Neuronal stem cell (in vitro differentiated cells): ENCODE measurements at regions not wholly inside any gene's neighbourhood (a gene's known extent, or its start where the extent isn't known, plus 50 kb on each side); places are given as distances from the start of the nearest gene placed in this dataset.
A peak's percentile ranks its signal among the peaks of the same experiment; 100 is the strongest.

Experiments used
- DNase-seq: peaks from one replicate; pipeline ENCODE4 v3.0.0-alpha.2; 2013; ENCODE audit warnings: low spot score
- H2AFZ ChIP-seq: one replicate; pipeline ENCODE4 v1.6.1; 2013; ENCODE audit warnings: mild to moderate bottlenecking, low read length, inconsistent platforms
- H2AK5ac ChIP-seq: 2 replicates; pipeline ENCODE4 v1.6.1; 2013; ENCODE audit warnings: low read depth, mild to moderate bottlenecking, inconsistent platforms, low read length, moderate library complexity, mixed read lengths
- H2BK120ac ChIP-seq: 2 replicates; pipeline ENCODE4 v1.6.1; 2013; ENCODE audit warnings: low read depth, mild to moderate bottlenecking, inconsistent platforms, low read length, moderate library complexity, mixed read lengths
- H2BK12ac ChIP-seq: one replicate; pipeline ENCODE4 v1.6.1; 2013; ENCODE audit warnings: low read length, inconsistent platforms
- H2BK15ac ChIP-seq: 2 replicates; pipeline ENCODE4 v1.6.1; 2013; ENCODE audit warnings: mild to moderate bottlenecking, low read length, inconsistent platforms, mixed read lengths
- H2BK5ac ChIP-seq: one replicate; pipeline ENCODE4 v1.6.1; 2013; ENCODE audit warnings: inconsistent platforms, mild to moderate bottlenecking, low read length, moderate library complexity
- H3K14ac ChIP-seq: one replicate; pipeline ENCODE4 v1.6.1; 2013; ENCODE audit warnings: low read length, inconsistent platforms
- H3K18ac ChIP-seq: 2 replicates; pipeline ENCODE4 v1.6.1; 2013; ENCODE audit warnings: low read length, inconsistent platforms
- H3K23ac ChIP-seq: 2 replicates; pipeline ENCODE4 v1.6.1; 2013; ENCODE audit warnings: low read depth, mild to moderate bottlenecking, mixed read lengths, low read length, inconsistent platforms; ENCODE audit not compliant: poor library complexity
- H3K27ac ChIP-seq: replicated peaks from 3 replicates; pipeline ENCODE4 v1.5.1; 2013; ENCODE audit warnings: low read length, inconsistent platforms
- H3K27me3 ChIP-seq, 3 experiments: 2 replicates each; pipeline ENCODE4 v1.6.1; 2013; ENCODE audit warnings: low read length in 3 of 3, mild to moderate bottlenecking in 2 of 3, inconsistent platforms in 1 of 3, low read depth in 1 of 3, mixed read lengths in 1 of 3, moderate library complexity in 1 of 3; ENCODE audit not compliant: control insufficient read depth in 3 of 3, insufficient read depth in 3 of 3
- H3K36me3 ChIP-seq, 2 donors: replicated peaks in 1 of 2; 2 replicates each; pipeline ENCODE4 v1.6.1; 2013; ENCODE audit warnings: low read length in 2 of 2; ENCODE audit not compliant: control insufficient read depth in 2 of 2, insufficient read depth in 2 of 2
- H3K4ac ChIP-seq: 2 replicates; pipeline ENCODE4 v1.6.1; 2013; ENCODE audit warnings: inconsistent platforms, mild to moderate bottlenecking, low read length, moderate library complexity
- H3K4me1 ChIP-seq, 2 donors: 1 replicate in 1 of 2; 2 replicates in 1 of 2; pipeline ENCODE4 v1.6.1; 2013; ENCODE audit warnings: low read length in 2 of 2, low read depth in 1 of 2; ENCODE audit not compliant: control insufficient read depth in 2 of 2, insufficient read depth in 1 of 2
- H3K4me2 ChIP-seq: one replicate; pipeline ENCODE4 v1.6.1; 2013; ENCODE audit warnings: mild to moderate bottlenecking, low read length, inconsistent platforms; ENCODE audit not compliant: insufficient read depth, poor library complexity, severe bottlenecking
- H3K4me3 ChIP-seq, 2 donors: 2 replicates each; pipeline ENCODE4 v1.5.1; 2013; ENCODE audit warnings: low read length in 2 of 2, mild to moderate bottlenecking in 2 of 2, inconsistent platforms in 1 of 2, moderate library complexity in 1 of 2
- H3K79me1 ChIP-seq: one replicate; pipeline ENCODE4 v1.6.1; 2013; ENCODE audit warnings: low read depth, mild to moderate bottlenecking, inconsistent platforms, low read length, moderate library complexity
- H3K9ac ChIP-seq: one replicate; pipeline ENCODE4 v1.6.1; 2013; ENCODE audit warnings: mild to moderate bottlenecking, low read depth, low read length, inconsistent platforms; ENCODE audit not compliant: poor library complexity
- H3K9me3 ChIP-seq, 2 donors: replicated peaks in 1 of 2; 2 replicates each; pipeline versions ENCODE3 to v1.6.1; 2013; ENCODE audit warnings: low read length in 2 of 2, mild to moderate bottlenecking in 2 of 2, inconsistent platforms in 1 of 2, low read depth in 1 of 2, mixed read lengths in 1 of 2, moderate library complexity in 1 of 2; ENCODE audit not compliant: control insufficient read depth in 2 of 2, insufficient read depth in 1 of 2
- H4K8ac ChIP-seq: one replicate; pipeline ENCODE4 v1.6.1; 2013; ENCODE audit warnings: low read depth, mild to moderate bottlenecking, inconsistent platforms, low read length, moderate library complexity
- H4K91ac ChIP-seq: one replicate; pipeline ENCODE4 v1.6.1; 2013; ENCODE audit warnings: low read length, low read depth, mild to moderate bottlenecking, inconsistent platforms; ENCODE audit not compliant: poor library complexity
- WGBS, 2 donors: extraction: QIAGEN DNeasy Blood & Tissue Kit; methylation state at CpG; one replicate each; pipeline ENCODE4 v1.1.7; 2013; ENCODE audit warnings: missing lambda C conversion rate in 2 of 2, mixed read lengths in 1 of 2; ENCODE audit not compliant: insufficient read length in 2 of 2, insufficient replicate concordance in 1 of 2; ENCODE audit errors: extremely low coverage in 2 of 2; 5-methylcytosine and 5-hydroxymethylcytosine counted together

GRCh38 chr13:89502286-89502685 lies 1831.1 kb downstream of the SLITRK5 start:
- Histone ChIP-seq H2BK5ac (no peak overlapping the region), H3K9ac (no peak overlapping the region), H3K27ac (no peak overlapping the region), H2BK120ac (no peak overlapping the region), H3K4me2 (no peak overlapping the region), H3K4ac (no peak overlapping the region), H3K79me1 (no peaks in the 10 kb centered on the region), H3K18ac (no peak overlapping the region), H4K91ac (no peak overlapping the region), H3K4me1 (no peaks in the 10 kb centered on the region), H2BK15ac (no peak overlapping the region), H3K14ac (no peak overlapping the region), H4K8ac (no peak overlapping the region), H3K9me3 (no peaks in the 10 kb centered on the region), H3K4me3 (no peak overlapping the region), H2AFZ (no peak overlapping the region), H3K27me3 (no peaks in the 10 kb centered on the region), H3K36me3 (no peaks in the 10 kb centered on the region), H2BK12ac (no peak overlapping the region), H2AK5ac (no peak overlapping the region), H3K23ac (no peak overlapping the region)
- WGBS, 2 donors = no CpG with 5 or more reads among the region's 2 CpGs
- no peak for DNase-seq

GRCh38 chr13:89514534-89515312 lies 1832.8 kb upstream of the MIR17HG start:
- no peak overlapping the region for H3K18ac ChIP-seq

GRCh38 chr13:89515948-89516347 lies 1831.5 kb upstream of the MIR17HG start:
- peaks cover 0 to 3% of the 10 kb centered on the region in 2 donors for H3K9me3 ChIP-seq
- no peak overlapping the region for H3K4me2 ChIP-seq
- WGBS, 2 donors = no CpG with 5 or more reads among the region's 1 CpG
- no peaks in the 10 kb centered on the region for H3K27me3 ChIP-seq
- no peak overlapping the region for H3K14ac ChIP-seq
- no peak overlapping the region for H3K18ac ChIP-seq
- no peak overlapping the region for H3K27ac ChIP-seq
- no peak overlapping the region for H2AK5ac ChIP-seq
- peaks cover 0 to 21% of the 10 kb centered on the region in 2 donors for H3K4me1 ChIP-seq
- no peak overlapping the region for H3K9ac ChIP-seq
- no peak overlapping the region for H3K4ac ChIP-seq
- H3K4me3 ChIP-seq = no peak overlapping the region
- H4K8ac ChIP-seq = no peak overlapping the region
- DNase-seq = no peak
- H3K23ac ChIP-seq = no peak overlapping the region
- H2AFZ ChIP-seq = no peak overlapping the region
- no peaks in the 10 kb centered on the region for H3K36me3 ChIP-seq
- H3K79me1 ChIP-seq = no peaks in the 10 kb centered on the region
- H2BK15ac ChIP-seq = no peak overlapping the region
- no peak overlapping the region for H2BK12ac ChIP-seq
- no peak overlapping the region for H4K91ac ChIP-seq
- H2BK120ac ChIP-seq = no peak overlapping the region
- no peak overlapping the region for H2BK5ac ChIP-seq

More at GRCh38 chr13:89514534-89515312, 1832.8 kb upstream of the MIR17HG start:
- Histone ChIP-seq H2BK12ac (no peak overlapping the region), H3K4me2 (no peak overlapping the region), H3K14ac (no peak overlapping the region), H3K9me3 (peaks cover 0 to 3% of the 10 kb centered on the region in 2 donors), H2BK15ac (no peak overlapping the region), H3K4me3 (no peak overlapping the region), H3K4me1 (peaks cover 0 to 21% of the 10 kb centered on the region in 2 donors), H2AFZ (peak overlapping the region; percentile 37), H4K91ac (no peak overlapping the region), H4K8ac (no peak overlapping the region), H3K9ac (no peak overlapping the region), H3K4ac (no peak overlapping the region), H3K79me1 (no peaks in the 10 kb centered on the region), H3K27me3 (no peaks in the 10 kb centered on the region), H3K23ac (no peak overlapping the region), H3K27ac (peak overlapping the region; percentile 68), H2BK120ac (no peak overlapping the region), H2AK5ac (no peak overlapping the region), H3K36me3 (no peaks in the 10 kb centered on the region), H2BK5ac (no peak overlapping the region)
- no CpG with 5 or more reads among the region's 4 CpGs for WGBS, 2 donors
- DNase-seq = peak; percentile 53

- Histone ChIP-seq H3K79me1 (no peaks in the 10 kb centered on the region), H2BK12ac (no peak overlapping the region), H2BK5ac (no peak overlapping the region), H3K4me1 (peaks cover 0 to 18% of the 10 kb centered on the region in 2 donors), H3K9ac (no peak overlapping the region), H3K23ac (no peak overlapping the region), H2BK120ac (no peak overlapping the region), H3K27me3 (no peaks in the 10 kb centered on the region), H2BK15ac (no peak overlapping the region), H2AFZ (peak overlapping the region; percentile 27), H2AK5ac (no peak overlapping the region), H3K27ac (no peak overlapping the region), H4K8ac (no peak overlapping the region), H3K14ac (no peak overlapping the region), H3K36me3 (no peaks in the 10 kb centered on the region), H4K91ac (no peak overlapping the region), H3K4ac (no peak overlapping the region), H3K18ac (no peak overlapping the region), H3K4me3 (no peak overlapping the region), H3K4me2 (no peak overlapping the region), H3K9me3 (peaks cover 0 to 3% of the 10 kb centered on the region in 2 donors)
- DNase-seq = no peak
- WGBS, 2 donors = no CpG with 5 or more reads among the region's 4 CpGs
These were observed 1829.0 kb upstream of the MIR17HG start for GRCh38 chr13:89518289-89519077.
